Hindlimb muscle (tissue), 1 donor: ENCODE measurements at regions not wholly inside any gene's neighbourhood (a gene's known extent, or its start where the extent isn't known, plus 50 kb on each side); places are given as distances from the start of the nearest gene placed in this dataset.
"Not testable (repeated sequence)": the region's sequence is repeated elsewhere in the genome, so short reads cannot be mapped to it uniquely, and the experiment has no call there.

ENCODE experiments used
- DNase-seq: peaks from one replicate; pipeline ENCODE4 v3.0.0-alpha.2; 2013

GRCh38 chr4:28744066-28744465 lies 1883.4 kb downstream of the STIM2 start:
- DNase-seq: no peak

- no peak for DNase-seq
Observed at GRCh38 chr4:28754376-28754775, 1893.7 kb downstream of the STIM2 start.

DNA sequence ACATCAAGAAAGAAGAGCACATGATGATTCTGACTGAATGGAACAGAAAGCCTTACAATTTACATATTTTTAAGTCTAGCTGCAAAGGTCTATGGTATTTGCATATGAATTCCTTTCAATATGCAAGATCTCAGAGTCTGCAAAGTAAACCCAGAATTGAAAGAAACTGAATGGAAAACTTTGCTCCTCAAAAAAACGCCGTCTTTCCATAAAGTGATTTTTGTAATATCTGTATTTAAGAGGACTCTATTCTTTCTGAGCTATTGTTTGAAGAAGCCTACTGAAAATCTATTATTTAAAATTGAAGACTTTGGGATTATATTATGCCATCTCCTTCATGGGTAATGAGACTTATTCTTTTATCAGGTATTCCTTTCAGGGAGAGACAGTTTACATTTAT lies 1894.4 kb downstream of the STIM2 start:
- no peak for DNase-seq

- DNase-seq: no peak
Observed at GRCh38 chr4:28759064-28759463, 1898.4 kb downstream of the STIM2 start.

DNA sequence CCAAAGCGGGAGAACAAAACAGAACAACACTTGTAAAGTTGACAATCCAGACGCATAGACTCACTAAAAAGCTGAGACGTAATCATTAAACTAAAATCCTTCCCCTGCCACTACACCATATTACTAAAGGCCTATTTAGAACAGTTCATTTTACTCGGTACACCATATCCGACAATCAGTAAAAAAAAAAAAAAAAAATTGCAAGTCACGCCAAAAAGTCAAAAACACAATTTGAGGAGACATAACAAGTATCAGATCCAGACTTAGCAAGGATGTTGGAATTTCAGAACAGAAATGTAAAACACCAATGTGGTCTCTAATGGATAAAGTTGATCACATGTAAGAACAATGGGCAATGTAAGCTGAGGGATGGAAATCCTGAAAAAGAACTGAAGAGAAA lies 1899.4 kb downstream of the STIM2 start:
- DNase-seq: no peak

- DNase-seq: no peak
Observed at GRCh38 chr4:28772066-28772465, 1911.4 kb downstream of the STIM2 start.

DNA sequence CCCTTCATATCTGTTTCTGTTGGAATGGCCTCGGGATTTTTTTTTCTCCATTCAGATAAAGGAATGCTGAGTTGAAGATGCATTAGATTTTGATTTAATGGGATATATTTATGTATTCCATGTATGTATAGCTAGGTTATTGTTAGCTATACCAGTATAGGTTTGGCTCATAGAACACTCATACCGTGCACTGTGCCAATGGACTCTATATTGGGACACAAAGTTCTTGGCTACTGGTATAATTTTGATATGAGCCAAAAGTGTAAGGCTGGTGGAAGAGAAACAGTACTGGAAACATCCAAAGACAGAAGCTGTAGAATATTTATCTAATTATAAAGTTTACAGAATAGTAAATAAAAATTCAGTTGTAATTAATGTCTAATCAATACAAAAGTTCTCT lies 1912.1 kb downstream of the STIM2 start:
- no peak for DNase-seq

- DNase-seq: no peak
Observed at GRCh38 chr4:28774344-28774743, 1913.7 kb downstream of the STIM2 start.

- DNase-seq: no peak
Observed at GRCh38 chr4:28776004-28776403, 1915.4 kb downstream of the STIM2 start.

GRCh38 chr4:28784188-28784587 lies 1923.5 kb downstream of the STIM2 start:
- no peak for DNase-seq

DNA sequence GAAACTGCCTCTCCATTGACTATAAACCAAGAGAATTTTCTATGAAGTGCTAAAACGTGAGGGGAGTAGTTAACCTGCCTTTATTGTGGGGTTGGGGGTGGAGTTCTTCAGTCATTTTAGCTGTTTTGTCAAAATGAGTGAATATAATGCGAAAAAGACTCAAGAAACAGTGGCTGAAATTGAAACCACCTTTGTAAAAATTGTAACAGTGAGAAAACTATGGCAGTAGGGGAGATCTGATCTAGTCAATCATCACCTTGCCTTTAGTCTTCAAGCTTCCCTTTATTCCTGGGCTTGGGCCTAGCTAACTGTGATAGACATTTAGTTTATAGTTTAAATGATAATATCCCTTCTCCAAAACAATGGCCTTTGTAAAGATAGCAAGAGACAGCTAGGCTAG lies 1927.3 kb downstream of the STIM2 start:
- DNase-seq: no peak

GRCh38 chr4:28788929-28789490 lies 1928.4 kb downstream of the STIM2 start:
- no peak for DNase-seq

DNA sequence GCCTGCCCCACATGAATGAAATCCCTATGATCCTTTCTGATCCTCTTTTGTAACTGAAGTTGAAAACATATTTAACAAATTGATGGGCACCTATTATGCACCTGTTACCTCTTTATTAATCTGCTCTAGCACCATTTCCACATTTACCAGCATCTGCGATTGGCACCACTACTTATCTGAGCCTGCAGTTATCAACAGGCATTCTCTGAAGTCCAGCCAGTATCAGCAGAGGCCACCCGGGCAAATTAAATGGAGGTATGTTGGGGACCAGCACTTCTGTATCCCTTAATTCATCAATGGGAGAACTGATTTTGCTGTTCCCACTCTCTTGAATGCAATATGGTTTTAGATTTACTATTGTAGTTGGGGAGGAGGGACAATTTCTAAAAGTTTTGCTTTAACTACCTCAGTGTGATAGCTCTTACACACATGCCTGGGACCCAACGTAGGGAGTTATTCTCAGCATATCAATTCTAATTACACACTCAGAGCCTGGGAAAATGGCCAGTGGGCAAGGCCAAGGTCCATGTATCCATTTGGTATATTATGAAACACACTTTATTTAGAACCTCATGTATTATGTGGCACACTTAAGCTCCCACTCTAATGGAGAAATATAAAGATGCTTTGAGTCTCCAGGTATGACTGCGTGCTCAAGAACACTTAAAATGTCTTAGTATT lies 1927.1 kb upstream of the PCDH7 start:
- DNase-seq: no peak

DNA sequence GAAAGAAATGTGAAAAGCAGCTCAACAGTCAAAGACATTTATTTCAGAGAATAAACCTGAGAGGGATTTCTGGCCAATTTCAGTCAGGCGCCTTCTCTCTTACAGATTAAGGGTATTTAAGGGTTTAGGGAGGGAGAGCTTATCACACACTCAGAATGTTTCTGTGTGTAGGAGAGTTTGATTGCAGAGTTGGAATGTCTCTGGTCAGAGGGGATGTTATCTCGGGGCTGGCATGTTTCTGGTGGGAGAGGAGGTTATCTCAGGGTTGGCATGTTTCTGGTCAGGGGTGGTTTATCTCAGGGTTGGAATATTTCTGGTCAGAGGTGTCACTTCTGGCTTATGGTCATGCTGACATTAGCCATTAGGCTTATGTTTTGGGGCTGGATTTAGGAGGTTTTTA lies 1920.5 kb upstream of the PCDH7 start:
- no peak for DNase-seq

DNA sequence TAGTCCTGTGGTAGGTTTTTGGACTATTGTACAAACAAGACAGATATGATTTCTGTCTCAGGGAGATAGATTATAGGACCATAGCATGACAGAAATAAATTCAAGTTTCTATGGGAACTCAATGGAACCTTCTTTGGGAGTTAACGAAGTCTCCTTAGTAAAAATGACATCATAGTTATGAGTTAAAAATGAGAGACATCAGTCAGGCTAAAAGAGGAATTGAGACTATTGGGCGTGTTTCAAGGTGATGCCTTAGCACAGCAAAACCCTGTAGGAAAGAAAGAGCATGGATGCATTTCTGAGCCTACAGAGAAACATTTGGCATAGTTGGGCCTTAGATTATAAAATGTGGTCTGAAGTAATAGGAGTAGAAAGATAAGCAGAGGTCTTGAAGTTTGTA lies 1909.1 kb upstream of the PCDH7 start:
- no peak for DNase-seq

GRCh38 chr4:28822163-28822562 lies 1898.0 kb upstream of the PCDH7 start:
- no peak for DNase-seq

- DNase-seq: no peak
Observed at GRCh38 chr4:28827866-28828265, 1892.3 kb upstream of the PCDH7 start.

DNA sequence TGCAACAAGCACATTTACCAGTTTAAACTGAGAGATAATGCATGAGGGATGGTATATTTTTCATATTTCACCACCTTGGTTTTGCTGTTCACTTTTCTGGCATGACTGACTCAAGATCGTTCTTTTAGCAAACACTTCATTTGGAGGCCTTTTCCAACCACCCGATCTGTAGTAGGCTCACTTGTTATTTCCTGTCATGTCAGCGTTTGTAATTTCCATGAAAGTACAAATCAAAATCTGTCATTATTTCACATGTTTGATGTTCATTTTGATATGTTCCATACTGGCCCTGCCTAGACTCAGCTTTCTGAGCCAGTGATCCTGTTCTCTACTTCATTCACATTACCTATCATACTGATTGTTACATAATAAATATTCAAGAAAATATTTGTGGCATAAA lies 1888.3 kb upstream of the PCDH7 start:
- no peak for DNase-seq

GRCh38 chr4:28832444-28832843 lies 1887.7 kb upstream of the PCDH7 start:
- DNase-seq: no peak

- no peak for DNase-seq
Observed at GRCh38 chr4:28834120-28834519, 1886.0 kb upstream of the PCDH7 start.

DNA sequence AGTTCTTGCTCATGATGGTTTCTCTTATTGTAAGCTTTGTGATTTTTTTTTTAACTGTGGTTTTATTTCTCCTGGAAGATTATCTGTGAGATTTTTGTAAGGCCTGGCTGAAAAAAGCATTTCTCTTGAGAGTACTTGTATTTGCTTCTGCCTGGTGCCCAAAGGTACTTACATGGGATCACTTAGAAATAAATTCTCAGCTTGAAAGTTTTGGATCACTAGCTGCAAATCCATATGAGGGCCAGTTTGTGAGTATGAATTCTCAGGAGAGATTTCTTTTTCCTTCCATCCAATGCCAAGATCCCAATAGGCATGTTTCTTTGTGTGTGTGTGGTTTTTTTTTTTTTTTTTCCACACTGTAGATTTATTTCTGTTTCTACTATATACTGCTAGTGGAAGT lies 1884.7 kb upstream of the PCDH7 start:
- DNase-seq: no peak

GRCh38 chr4:28842271-28842670 lies 1877.9 kb upstream of the PCDH7 start:
- no peak for DNase-seq

GRCh38 chr4:28845158-28845557 lies 1875.0 kb upstream of the PCDH7 start:
- no peak for DNase-seq

- not testable (repeated sequence) for DNase-seq
Observed at GRCh38 chr4:28857028-28857427, 1863.1 kb upstream of the PCDH7 start.

DNA sequence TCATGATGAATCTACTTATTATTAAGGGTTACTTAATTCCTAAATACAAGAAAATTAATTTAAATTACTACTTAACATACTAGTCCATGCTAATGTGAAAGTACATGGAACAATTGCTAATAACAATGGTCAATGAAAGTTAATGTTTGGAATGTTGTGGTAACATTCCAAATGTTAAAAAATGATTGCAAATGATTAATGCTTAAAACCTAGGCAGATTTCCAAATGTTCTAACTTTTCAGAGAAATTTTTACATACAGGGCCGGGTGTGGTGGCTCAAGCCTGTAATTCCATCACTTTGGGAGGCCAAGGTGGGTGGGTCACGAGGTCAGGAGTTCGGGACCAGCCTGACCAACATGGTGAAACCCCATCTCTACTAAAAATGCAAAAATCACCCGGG lies 1851.3 kb upstream of the PCDH7 start:
- DNase-seq: no peak
